HCT116 (cell line): ENCODE measurements at regions not wholly inside any gene's neighbourhood (a gene's known extent, or its start where the extent isn't known, plus 50 kb on each side); places are given as distances from the start of the nearest gene placed in this dataset.

Experiments used
- EGR1 ChIP-seq: IDR thresholded peaks from 2 replicates; pipeline ENCODE4 v1.6.1; 2012; ENCODE audit warnings: low read depth
- EZH2phosphoT487 ChIP-seq: fragments of 200-600 bp; IDR thresholded peaks from 2 replicates; pipeline ENCODE4 v1.6.1; 2018; ENCODE audit warnings: antibody characterized with exemption, borderline replicate concordance
- POLR2A ChIP-seq: IDR thresholded peaks from 2 replicates; pipeline ENCODE4 v1.7.0; 2011; ENCODE audit warnings: borderline replicate concordance; ENCODE audit not compliant: insufficient read depth, insufficient read length; ENCODE audit errors: extremely low read depth
- POLR2AphosphoS5 ChIP-seq: IDR thresholded peaks from 2 replicates; pipeline ENCODE4 v1.6.1; 2011; ENCODE audit warnings: mild to moderate bottlenecking, low read depth, low read length, moderate library complexity
- RAD21 ChIP-seq: IDR thresholded peaks from 2 replicates; pipeline ENCODE4 v1.6.1; 2012; ENCODE audit warnings: low read depth, mild to moderate bottlenecking
- SIN3A ChIP-seq: IDR thresholded peaks from 2 replicates; pipeline ENCODE4 v1.6.1; 2012; ENCODE audit warnings: low read depth
- SP1 ChIP-seq: IDR thresholded peaks from 2 replicates; pipeline ENCODE4 v1.6.1; 2012; ENCODE audit warnings: low read depth
- YY1 ChIP-seq: IDR thresholded peaks from 2 replicates; pipeline ENCODE4 v1.6.1; 2011; ENCODE audit warnings: low read length, low read depth, moderate library complexity, mild to moderate bottlenecking; ENCODE audit not compliant: insufficient replicate concordance; ENCODE audit errors: extremely low read depth
- ZNF274 ChIP-seq: fragments of 200-500 bp; sonication (Bioruptor generic); IDR thresholded peaks from 2 replicates; pipeline ENCODE4 v1.6.1; 2014; ENCODE audit warnings: mild to moderate bottlenecking, low read depth, low read length, inconsistent platforms
- TF ChIP-seq, protein P1 (sequence below), 3 experiments: fragments of 200-600 bp in 1 of 3; sonication (generic) in 1 of 3; IDR thresholded peaks in 2 of 3; conservative IDR thresholded peaks in 1 of 3; 2 replicates each; pipeline ENCODE4 v1.5.1; 2012 to 2017; ENCODE audit warnings: low read depth in 2 of 3, low read length in 2 of 3, antibody characterized with exemption in 1 of 3, borderline replicate concordance in 1 of 3, control low read depth in 1 of 3, mild to moderate bottlenecking in 1 of 3, mixed read lengths in 1 of 3, mixed run types in 1 of 3, moderate library complexity in 1 of 3; ENCODE audit not compliant: insufficient read depth in 1 of 3
- TF ChIP-seq, protein P2 (sequence below): IDR thresholded peaks from 2 replicates; pipeline ENCODE4 v1.6.1; 2012

DNA sequence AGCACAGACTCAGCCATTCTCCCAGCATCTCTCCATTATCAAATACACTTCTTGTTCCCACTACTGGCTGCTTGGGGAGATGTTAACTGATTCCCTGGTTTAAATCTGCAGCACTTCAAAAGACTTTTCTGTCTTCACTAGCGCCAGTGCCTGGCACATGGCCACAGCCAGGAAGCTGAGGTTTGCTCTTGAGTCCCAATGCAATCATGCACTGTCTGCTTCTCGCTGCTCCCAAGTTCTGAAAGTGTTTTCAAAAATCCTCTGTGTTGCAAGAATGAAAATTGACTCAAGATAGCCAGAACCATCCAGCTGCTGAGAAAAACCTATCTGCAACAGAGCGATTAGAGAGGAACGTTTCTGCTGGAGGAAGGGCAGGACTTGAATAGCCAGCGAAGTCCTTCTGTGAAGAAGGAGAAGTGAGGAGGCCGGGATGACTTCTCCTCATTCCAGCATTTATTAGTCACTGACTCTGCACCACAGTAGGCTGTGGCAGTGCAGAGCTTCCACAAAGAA is 358.4 kb upstream of the NR2F2 start:
- TF ChIP-seq, protein P1, sequence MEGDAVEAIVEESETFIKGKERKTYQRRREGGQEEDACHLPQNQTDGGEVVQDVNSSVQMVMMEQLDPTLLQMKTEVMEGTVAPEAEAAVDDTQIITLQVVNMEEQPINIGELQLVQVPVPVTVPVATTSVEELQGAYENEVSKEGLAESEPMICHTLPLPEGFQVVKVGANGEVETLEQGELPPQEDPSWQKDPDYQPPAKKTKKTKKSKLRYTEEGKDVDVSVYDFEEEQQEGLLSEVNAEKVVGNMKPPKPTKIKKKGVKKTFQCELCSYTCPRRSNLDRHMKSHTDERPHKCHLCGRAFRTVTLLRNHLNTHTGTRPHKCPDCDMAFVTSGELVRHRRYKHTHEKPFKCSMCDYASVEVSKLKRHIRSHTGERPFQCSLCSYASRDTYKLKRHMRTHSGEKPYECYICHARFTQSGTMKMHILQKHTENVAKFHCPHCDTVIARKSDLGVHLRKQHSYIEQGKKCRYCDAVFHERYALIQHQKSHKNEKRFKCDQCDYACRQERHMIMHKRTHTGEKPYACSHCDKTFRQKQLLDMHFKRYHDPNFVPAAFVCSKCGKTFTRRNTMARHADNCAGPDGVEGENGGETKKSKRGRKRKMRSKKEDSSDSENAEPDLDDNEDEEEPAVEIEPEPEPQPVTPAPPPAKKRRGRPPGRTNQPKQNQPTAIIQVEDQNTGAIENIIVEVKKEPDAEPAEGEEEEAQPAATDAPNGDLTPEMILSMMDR (IDR thresholded peaks at IDR 0.05 in 2 of 3, conservative IDR thresholded peaks at IDR 0.05 in 1 of 3; ENCODE audit: borderline replicate concordance in 1 of 3, insufficient read depth in 1 of 3, low read depth in 2 of 3, low read length in 2 of 3) = no peak
- TF ChIP-seq POLR2A = no peak
- TF ChIP-seq SP1 = no peak
- no peak for TF ChIP-seq EZH2phosphoT487
- TF ChIP-seq, protein P2, sequence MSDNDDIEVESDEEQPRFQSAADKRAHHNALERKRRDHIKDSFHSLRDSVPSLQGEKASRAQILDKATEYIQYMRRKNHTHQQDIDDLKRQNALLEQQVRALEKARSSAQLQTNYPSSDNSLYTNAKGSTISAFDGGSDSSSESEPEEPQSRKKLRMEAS = no peak
- no peak for TF ChIP-seq RAD21
- TF ChIP-seq ZNF274 = no peak
- TF ChIP-seq YY1 = no peak
- no peak for TF ChIP-seq POLR2AphosphoS5
- no peak for TF ChIP-seq SIN3A
- no peak for TF ChIP-seq EGR1
